Calu3 (cell line): ENCODE measurements at regions not wholly inside any gene's neighbourhood (a gene's known extent, or its start where the extent isn't known, plus 50 kb on each side); places are given as distances from the start of the nearest gene placed in this dataset.

Experiments used
- BruUV-seq: library from RNA; stranded (reverse); fragments of 400-500 nt; replicated peaks from 2 replicates; lab custom pipeline; 2021; lab: Mats Ljungman, UMichigan
- CTCF ChIA-PET: fragments of 300-600 bp; sonication (Branson Sonifier 250); formaldehyde crosslinking; loops from one replicate; lab custom pipeline; 2022; ENCODE audit warnings: antibody characterized with exemption; lab: Charles Lee
- DNase-seq: peaks from one replicate; pipeline ENCODE4 v3.0.0; 2022
- H3K27ac Mint-ChIP-seq: one replicate; pipeline ENCODE4 v1.8.0; 2022; ENCODE audit warnings: mixed read lengths; ENCODE audit not compliant: unreplicated experiment
- H3K27me3 Mint-ChIP-seq: one replicate; pipeline ENCODE4 v1.8.0; 2022; ENCODE audit warnings: mixed read lengths; ENCODE audit not compliant: unreplicated experiment
- H3K36me3 Mint-ChIP-seq: one replicate; pipeline ENCODE4 v1.8.0; 2022; ENCODE audit warnings: mild to moderate bottlenecking, moderate library complexity, mixed read lengths; ENCODE audit not compliant: insufficient read depth, unreplicated experiment
- H3K4me1 Mint-ChIP-seq: one replicate; pipeline ENCODE4 v1.8.0; 2022; ENCODE audit warnings: mild to moderate bottlenecking, low read depth, mixed read lengths; ENCODE audit not compliant: unreplicated experiment
- H3K4me3 Mint-ChIP-seq: one replicate; pipeline ENCODE4 v1.8.0; 2022; ENCODE audit warnings: mild to moderate bottlenecking, low read depth, moderate library complexity, mixed read lengths; ENCODE audit not compliant: unreplicated experiment
- H3K9me3 Mint-ChIP-seq: one replicate; pipeline ENCODE4 v1.8.0; 2022; ENCODE audit warnings: low read depth, mixed read lengths; ENCODE audit not compliant: unreplicated experiment
- CTCF ChIP-seq: fragments of 200-600 bp; IDR thresholded peaks from one replicate; pipeline ENCODE4 v1.8.0; 2022; ENCODE audit warnings: antibody characterized with exemption; ENCODE audit not compliant: unreplicated experiment
- intact Hi-C: fragments of 100-400 bp; cut with micrococcal nuclease; formaldehyde crosslinking; loops from one replicate; pipeline ENCODE4 v1.10.0; 2022; ENCODE audit not compliant: unreplicated experiment

- Mint-ChIP-seq H3K27me3 (no peaks in the 10 kb centered on the region), H3K27ac (no peak overlapping the region), H3K36me3 (no peaks in the 10 kb centered on the region), H3K9me3 (peaks cover 2% of the 10 kb centered on the region), H3K4me1 (peaks cover 8% of the 10 kb centered on the region), H3K4me3 (no peak overlapping the region)
- TF ChIP-seq CTCF, result no peak
- no peak for DNase-seq
- CTCF ChIA-PET, result no interaction called here
- no TSS peak for BruUV-seq
- intact Hi-C loops, result no loop called here
These were observed 145.4 kb upstream of the PALMD start for GRCh38 chr1:99500541-99500940.

DNA sequence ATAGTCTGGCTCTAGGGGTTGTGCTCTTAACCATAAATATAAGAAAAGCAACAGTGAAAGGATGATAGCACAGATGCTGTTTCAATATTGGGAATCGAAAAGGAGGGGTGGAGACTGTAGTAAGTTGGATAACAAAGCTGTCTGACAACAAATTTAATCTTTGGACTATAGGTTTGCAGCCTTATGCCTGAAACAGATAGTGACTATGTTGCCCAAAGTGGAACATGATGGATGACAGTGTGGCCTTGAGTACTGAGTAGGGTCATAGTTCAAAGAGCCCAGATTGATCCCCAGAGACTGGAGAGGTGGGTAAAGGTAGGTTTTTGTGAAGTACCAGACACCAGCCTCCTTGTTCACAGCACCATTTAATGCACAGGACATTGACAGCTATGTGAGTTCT lies 144.0 kb upstream of the PALMD start:
- no peak for TF ChIP-seq CTCF
- peaks cover 5% of the 10 kb centered on the region for H3K9me3 Mint-ChIP-seq
- no peaks in the 10 kb centered on the region for H3K36me3 Mint-ChIP-seq
- intact Hi-C loops, result no loop called here
- DNase-seq, result no peak
- BruUV-seq, result no TSS peak
- H3K4me1 Mint-ChIP-seq, result peaks cover 8% of the 10 kb centered on the region
- CTCF ChIA-PET, result interaction anchor here (0.6 kb wide), 2 partner anchors 377 to 485 kb away, joined by 3 to 5 read pairs; no protein-coding TSS in a partner anchor
- H3K4me3 Mint-ChIP-seq, result no peak overlapping the region
- H3K27me3 Mint-ChIP-seq, result no peaks in the 10 kb centered on the region
- no peak overlapping the region for H3K27ac Mint-ChIP-seq

DNA sequence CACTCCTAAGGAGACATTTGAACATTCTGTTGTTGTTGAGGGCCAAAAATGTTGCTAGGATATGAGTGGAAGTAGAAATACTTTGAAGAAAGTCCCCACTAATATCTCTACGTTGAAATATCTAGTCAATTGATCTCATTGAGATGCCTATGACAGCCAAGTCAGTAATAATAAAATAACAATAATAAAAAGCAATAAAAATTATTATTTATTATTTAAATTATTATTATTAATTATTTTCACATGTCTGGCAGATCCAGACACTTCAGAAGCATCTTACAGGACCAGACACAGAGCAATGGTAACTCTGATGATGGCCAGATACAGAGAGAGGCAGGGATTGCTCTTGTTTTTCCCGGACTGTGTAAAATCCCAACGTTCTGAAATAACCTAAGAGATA lies 143.5 kb upstream of the PALMD start:
- TF ChIP-seq CTCF, result no peak
- CTCF ChIA-PET, result interaction anchor here (0.6 kb wide), 2 partner anchors 377 to 486 kb away, joined by 3 to 5 read pairs; no protein-coding TSS in a partner anchor

DNA sequence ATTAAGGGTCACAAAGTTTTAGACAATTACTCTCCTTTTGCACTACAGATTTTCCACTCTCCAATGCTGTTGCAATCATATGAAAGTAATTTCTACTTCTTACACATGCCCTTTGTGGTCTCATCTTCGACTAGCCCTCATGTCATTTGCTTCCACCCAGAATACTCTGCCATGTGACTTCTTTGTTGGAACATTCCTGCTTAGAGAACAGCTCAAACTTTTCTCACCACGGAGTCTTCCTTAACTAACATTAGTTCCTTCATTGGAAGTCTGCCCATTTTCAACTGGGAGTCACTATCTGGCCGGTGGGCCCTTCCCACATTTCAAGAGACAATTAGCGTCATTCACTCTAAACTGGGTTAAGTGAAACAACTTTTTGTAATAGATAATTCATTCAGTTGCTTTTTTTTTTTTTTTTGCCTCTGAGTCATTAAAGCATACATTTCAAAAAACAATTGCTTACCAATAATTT lies 142.6 kb upstream of the PALMD start:
- Mint-ChIP-seq H3K4me3 (no peak overlapping the region), H3K36me3 (no peaks in the 10 kb centered on the region), H3K9me3 (peaks cover 5% of the 10 kb centered on the region), H3K27ac (no peak overlapping the region), H3K4me1 (peaks cover 8% of the 10 kb centered on the region), H3K27me3 (no peaks in the 10 kb centered on the region)
- intact Hi-C loops, result no loop called here
- CTCF ChIA-PET, result interaction anchor here (0.7 kb wide), 2 partner anchors 136 to 212 kb away, joined by 8 to 9 read pairs; no protein-coding TSS in a partner anchor
- no TSS peak for BruUV-seq
- no peak for TF ChIP-seq CTCF
- no peak for DNase-seq

More for the DNA sequence above, 143.5 kb upstream of the PALMD start:
- no TSS peak for BruUV-seq
- Mint-ChIP-seq H3K27me3 (no peaks in the 10 kb centered on the region), H3K27ac (no peak overlapping the region), H3K36me3 (no peaks in the 10 kb centered on the region), H3K4me3 (no peak overlapping the region), H3K9me3 (peaks cover 5% of the 10 kb centered on the region), H3K4me1 (peaks cover 8% of the 10 kb centered on the region)
- intact Hi-C loops, result no loop called here
- no peak for DNase-seq
